T-helper 1 cell treated with Interleukin-12 subunit alpha and Interleukin-12 subunit beta and Interleukin-4 antibody, amounts not matched to agents 30 μg/mL and 1 μg/mL, for 36 hours (primary cell): ENCODE measurements at regions not wholly inside any gene's neighbourhood (a gene's known extent, or its start where the extent isn't known, plus 50 kb on each side); places are given as distances from the start of the nearest gene placed in this dataset.

Experiments
- H3K27ac Mint-ChIP-seq: one replicate; pipeline ENCODE4 v1.8.0; 2021; ENCODE audit warnings: mild to moderate bottlenecking, mixed read lengths
- H3K27me3 Mint-ChIP-seq: one replicate; pipeline ENCODE4 v1.8.0; 2021; ENCODE audit warnings: low read depth, mixed read lengths
- H3K36me3 Mint-ChIP-seq: one replicate; pipeline ENCODE4 v1.8.0; 2021; ENCODE audit warnings: low read depth, mixed read lengths
- H3K4me1 Mint-ChIP-seq: one replicate; pipeline ENCODE4 v1.8.0; 2021; ENCODE audit warnings: low read depth, mixed read lengths
- H3K4me3 Mint-ChIP-seq: one replicate; pipeline ENCODE4 v1.8.0; 2021; ENCODE audit warnings: mild to moderate bottlenecking, moderate library complexity, mixed read lengths
- H3K9me3 Mint-ChIP-seq: one replicate; pipeline ENCODE4 v1.8.0; 2021; ENCODE audit warnings: mixed read lengths

GRCh38 chr6:14317387-14317970, 199.9 kb downstream of the CD83 start:
- Mint-ChIP-seq H3K9me3 (no peaks in the 10 kb centered on the region), H3K27me3 (peaks cover 6% of the 10 kb centered on the region), H3K27ac (no peak overlapping the region), H3K36me3 (no peaks in the 10 kb centered on the region), H3K4me3 (no peak overlapping the region), H3K4me1 (peaks cover 9% of the 10 kb centered on the region)

DNA sequence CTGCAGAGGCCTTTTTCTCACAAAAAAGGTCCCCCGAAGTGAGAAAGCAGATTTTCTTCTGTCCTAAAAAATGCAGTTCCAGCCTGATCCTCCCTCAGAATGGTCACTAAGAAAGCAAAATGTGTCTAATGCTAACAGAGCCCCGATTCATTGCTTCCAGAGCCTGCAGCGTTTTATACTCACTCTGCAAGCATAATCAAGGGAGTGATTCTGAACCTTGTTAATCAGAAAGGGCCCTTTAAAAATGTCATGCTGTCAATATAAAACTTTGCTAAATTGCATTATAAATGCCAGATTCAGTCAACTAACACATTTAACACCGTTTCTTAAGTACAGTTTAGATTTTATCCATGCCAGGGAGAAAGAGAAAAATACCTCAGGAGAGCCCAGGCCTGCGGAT, 202.8 kb downstream of the CD83 start:
- H3K27ac Mint-ChIP-seq, result no peak overlapping the region

DNA sequence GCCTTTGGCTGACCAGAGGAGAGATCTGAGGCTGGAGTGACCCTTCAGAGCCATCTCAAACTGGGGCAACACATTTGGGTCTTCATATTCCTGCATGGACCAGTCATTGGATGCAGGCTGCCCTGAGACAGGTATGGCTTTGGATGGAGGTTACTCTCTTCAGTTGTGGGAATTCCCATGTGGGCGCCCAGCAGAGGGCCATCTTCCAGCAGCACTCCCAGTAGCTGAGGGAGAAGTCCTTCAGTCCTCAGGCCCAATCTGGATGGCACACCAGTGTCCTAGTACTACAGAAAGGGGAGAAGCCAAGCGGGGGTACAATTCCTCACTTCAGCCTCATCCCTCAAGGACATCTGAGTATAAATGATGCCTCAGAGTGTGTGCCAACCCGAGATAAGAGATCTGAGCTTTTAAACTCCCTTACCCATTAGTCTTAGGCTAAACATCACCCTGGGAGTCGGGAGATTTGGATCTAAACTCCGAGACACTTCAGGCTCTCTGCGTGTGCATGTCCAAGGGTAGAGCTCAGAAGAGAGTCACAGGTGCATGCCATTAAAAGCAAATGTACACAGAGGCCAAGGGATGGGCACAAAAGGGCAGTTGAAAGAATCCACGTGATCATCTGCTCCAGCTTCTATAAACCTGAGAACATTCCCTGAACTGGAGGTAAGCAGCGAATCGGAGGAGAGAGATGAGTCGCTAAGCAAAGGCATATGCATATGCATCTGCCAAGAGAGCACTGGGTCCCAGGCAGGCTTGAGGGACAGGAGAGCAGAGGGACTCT, 204.6 kb downstream of the CD83 start:
- H3K27me3 Mint-ChIP-seq, result peaks cover 11% of the 10 kb centered on the region
- H3K9me3 Mint-ChIP-seq, result no peaks in the 10 kb centered on the region
- H3K4me3 Mint-ChIP-seq, result no peak overlapping the region
- H3K27ac Mint-ChIP-seq, result no peak overlapping the region
- peaks cover 1% of the 10 kb centered on the region for H3K4me1 Mint-ChIP-seq
- H3K36me3 Mint-ChIP-seq, result no peaks in the 10 kb centered on the region

More for the DNA sequence above, 202.8 kb downstream of the CD83 start:
- H3K9me3 Mint-ChIP-seq, result no peaks in the 10 kb centered on the region
- no peak overlapping the region for H3K4me3 Mint-ChIP-seq
- no peaks in the 10 kb centered on the region for H3K36me3 Mint-ChIP-seq
- H3K4me1 Mint-ChIP-seq, result peaks cover 5% of the 10 kb centered on the region
- peaks cover 11% of the 10 kb centered on the region for H3K27me3 Mint-ChIP-seq

GRCh38 chr6:14322841-14323240, 205.3 kb downstream of the CD83 start:
- no peak overlapping the region for H3K27ac Mint-ChIP-seq
- peaks cover 11% of the 10 kb centered on the region for H3K27me3 Mint-ChIP-seq
- H3K36me3 Mint-ChIP-seq, result no peaks in the 10 kb centered on the region
- H3K4me3 Mint-ChIP-seq, result no peak overlapping the region
- no peaks in the 10 kb centered on the region for H3K4me1 Mint-ChIP-seq
- no peaks in the 10 kb centered on the region for H3K9me3 Mint-ChIP-seq

- H3K36me3 Mint-ChIP-seq, result no peaks in the 10 kb centered on the region
- no peak overlapping the region for H3K27ac Mint-ChIP-seq
- no peaks in the 10 kb centered on the region for H3K4me1 Mint-ChIP-seq
- H3K9me3 Mint-ChIP-seq, result no peaks in the 10 kb centered on the region
- H3K4me3 Mint-ChIP-seq, result no peak overlapping the region
- H3K27me3 Mint-ChIP-seq, result peaks cover 7% of the 10 kb centered on the region
Observed at GRCh38 chr6:14326774-14327173, 209.2 kb downstream of the CD83 start.

DNA sequence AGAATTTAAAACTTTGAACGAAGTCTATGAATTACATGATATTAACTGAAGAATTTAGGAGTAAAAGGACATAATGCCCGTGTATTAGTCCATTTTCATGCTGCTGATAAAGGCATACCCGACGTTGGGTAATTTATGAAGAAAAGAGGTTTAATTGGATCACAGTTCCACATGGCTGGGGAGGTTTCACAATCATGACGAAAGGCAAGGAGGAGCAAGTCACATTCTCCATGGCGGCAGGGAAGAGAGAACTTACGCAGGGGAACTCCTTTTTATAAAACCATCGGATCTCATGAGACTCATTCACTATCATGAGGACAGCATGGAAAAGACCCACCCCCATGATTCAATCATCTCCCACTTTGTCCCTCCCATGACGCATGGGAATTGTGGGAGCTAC, 210.6 kb downstream of the CD83 start:
- Mint-ChIP-seq H3K4me1 (no peaks in the 10 kb centered on the region), H3K27ac (no peak overlapping the region), H3K27me3 (no peaks in the 10 kb centered on the region), H3K9me3 (no peaks in the 10 kb centered on the region), H3K4me3 (no peak overlapping the region), H3K36me3 (no peaks in the 10 kb centered on the region)

- Mint-ChIP-seq H3K4me3 (no peak overlapping the region), H3K27ac (no peak overlapping the region), H3K4me1 (no peaks in the 10 kb centered on the region), H3K27me3 (peaks cover 3% of the 10 kb centered on the region), H3K9me3 (peaks cover 15% of the 10 kb centered on the region), H3K36me3 (no peaks in the 10 kb centered on the region)
Observed at GRCh38 chr6:14333556-14334305, 216.2 kb downstream of the CD83 start.

DNA sequence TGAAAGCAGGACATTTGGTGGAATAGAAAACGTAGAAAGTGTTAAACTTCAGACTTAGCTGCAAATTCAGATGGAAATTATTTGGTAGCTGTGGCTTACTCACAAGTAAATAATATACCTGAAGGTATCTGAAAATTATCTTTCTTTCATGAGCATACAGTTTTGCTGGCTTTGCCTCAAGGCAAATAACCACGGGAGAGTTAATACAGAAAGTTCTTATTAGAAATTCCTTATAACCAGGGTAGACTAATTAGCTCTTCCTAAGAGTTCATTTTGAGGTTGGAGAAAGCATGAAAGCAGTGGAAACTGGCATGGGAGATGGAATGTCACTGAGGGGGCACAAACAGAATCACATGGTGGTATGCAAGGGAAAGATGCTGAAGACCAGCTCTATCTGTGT, 217.5 kb downstream of the CD83 start:
- H3K4me1 Mint-ChIP-seq, result no peaks in the 10 kb centered on the region
- no peak overlapping the region for H3K4me3 Mint-ChIP-seq
- H3K27me3 Mint-ChIP-seq, result peaks cover 3% of the 10 kb centered on the region
- H3K9me3 Mint-ChIP-seq, result peaks cover 15% of the 10 kb centered on the region
- no peak overlapping the region for H3K27ac Mint-ChIP-seq
- H3K36me3 Mint-ChIP-seq, result no peaks in the 10 kb centered on the region

- Mint-ChIP-seq H3K27me3 (peaks cover 3% of the 10 kb centered on the region), H3K4me3 (no peak overlapping the region), H3K9me3 (peaks cover 15% of the 10 kb centered on the region), H3K27ac (no peak overlapping the region), H3K36me3 (no peaks in the 10 kb centered on the region), H3K4me1 (no peaks in the 10 kb centered on the region)
Observed at GRCh38 chr6:14337152-14337551, 219.6 kb downstream of the CD83 start.

DNA sequence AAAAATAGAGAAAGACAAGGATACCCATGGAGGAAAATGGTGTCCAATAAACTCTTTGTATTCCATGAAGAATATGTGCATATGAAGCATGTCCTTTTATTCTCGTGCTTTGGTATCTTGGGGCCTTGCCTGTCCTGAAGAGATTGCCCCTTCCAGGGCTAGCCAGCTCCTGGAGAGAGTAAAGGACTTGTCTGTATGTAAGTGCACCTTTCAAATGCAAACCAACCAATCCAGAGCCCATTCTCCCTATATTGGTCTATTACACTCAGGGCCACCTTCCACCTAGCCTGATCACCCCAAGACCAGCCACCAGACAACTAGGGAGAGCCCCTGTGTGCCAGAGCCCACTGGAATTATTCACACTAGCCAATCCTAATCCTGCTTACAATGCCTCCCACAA, 221.6 kb downstream of the CD83 start:
- Mint-ChIP-seq H3K27ac (no peak overlapping the region), H3K36me3 (no peaks in the 10 kb centered on the region), H3K9me3 (peaks cover 15% of the 10 kb centered on the region), H3K4me1 (no peaks in the 10 kb centered on the region), H3K4me3 (no peak overlapping the region), H3K27me3 (peaks cover 10% of the 10 kb centered on the region)

DNA sequence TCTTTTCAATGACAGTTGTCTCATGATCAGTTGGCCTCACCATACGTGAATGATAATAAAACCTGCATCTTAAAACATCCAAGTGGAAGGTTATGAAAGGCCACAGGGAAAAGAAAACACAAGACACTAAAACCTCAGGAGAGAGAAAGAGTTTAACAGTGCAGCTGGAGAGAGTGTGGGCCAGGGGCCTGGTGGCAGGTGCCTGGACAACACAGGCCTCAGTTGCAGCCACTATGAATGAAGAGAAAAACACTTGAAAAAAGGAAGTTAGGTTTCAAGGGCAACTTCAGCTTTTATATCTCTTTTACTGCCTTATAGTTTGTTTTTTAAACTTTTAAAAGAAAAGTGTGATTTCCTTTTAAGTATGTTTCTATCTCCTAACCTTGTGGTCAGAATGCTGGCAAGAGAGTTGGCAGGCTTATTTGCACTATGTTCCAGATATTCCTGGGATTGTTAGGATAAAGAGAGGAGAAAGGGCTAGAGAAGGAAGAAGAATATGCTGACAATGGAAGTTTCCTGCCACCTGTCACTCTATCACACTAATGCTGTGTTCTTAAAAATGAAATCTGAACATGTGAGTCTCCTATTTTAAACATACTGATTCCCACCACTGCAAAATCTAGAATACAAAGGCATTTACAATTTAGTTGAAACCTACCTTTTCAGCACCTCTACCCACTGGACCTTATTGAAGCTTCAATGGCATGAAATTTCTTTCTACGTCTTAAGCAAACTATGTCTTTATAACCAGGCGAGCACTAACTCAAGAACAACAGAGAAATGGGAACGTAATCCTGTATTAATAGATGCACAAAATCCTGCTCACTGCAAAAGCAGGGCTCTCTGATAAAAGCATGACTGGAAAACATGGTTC, 222.4 kb downstream of the CD83 start:
- Mint-ChIP-seq H3K27me3 (peaks cover 10% of the 10 kb centered on the region), H3K36me3 (no peaks in the 10 kb centered on the region), H3K4me3 (no peak overlapping the region), H3K9me3 (peaks cover 9% of the 10 kb centered on the region), H3K27ac (no peak overlapping the region), H3K4me1 (no peaks in the 10 kb centered on the region)

DNA sequence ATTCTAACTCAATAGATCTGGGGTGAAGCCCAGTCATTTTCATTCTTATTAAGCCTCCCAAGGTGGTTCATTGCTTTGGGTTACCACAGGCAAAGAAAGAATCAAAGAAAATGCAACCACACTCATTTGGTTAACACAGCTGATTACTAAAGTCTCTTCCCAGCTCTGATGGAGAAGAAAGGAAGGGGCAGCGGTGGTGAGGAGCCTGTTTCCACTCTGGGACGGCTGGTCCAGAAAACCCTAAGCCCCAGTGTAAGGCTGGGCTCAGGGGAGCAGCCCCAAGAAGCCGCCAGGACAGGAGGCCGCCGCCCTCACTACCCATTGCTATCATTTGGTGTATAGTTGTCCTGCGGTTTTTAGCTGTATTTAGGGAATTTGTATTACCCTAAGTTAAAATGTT, 226.9 kb downstream of the CD83 start:
- Mint-ChIP-seq H3K9me3 (no peaks in the 10 kb centered on the region), H3K4me1 (peaks cover 8% of the 10 kb centered on the region), H3K27me3 (peaks cover 6% of the 10 kb centered on the region), H3K36me3 (no peaks in the 10 kb centered on the region), H3K4me3 (no peak overlapping the region), H3K27ac (no peak overlapping the region)

- H3K36me3 Mint-ChIP-seq, result no peaks in the 10 kb centered on the region
- H3K27ac Mint-ChIP-seq, result no peak overlapping the region
- H3K9me3 Mint-ChIP-seq, result peaks cover 16% of the 10 kb centered on the region
- H3K4me1 Mint-ChIP-seq, result peaks cover 8% of the 10 kb centered on the region
- H3K4me3 Mint-ChIP-seq, result no peak overlapping the region
- no peaks in the 10 kb centered on the region for H3K27me3 Mint-ChIP-seq
Observed at GRCh38 chr6:14348389-14348788, 230.8 kb downstream of the CD83 start.

- Mint-ChIP-seq H3K36me3 (no peaks in the 10 kb centered on the region), H3K4me1 (peaks cover 8% of the 10 kb centered on the region), H3K9me3 (peaks cover 16% of the 10 kb centered on the region), H3K27ac (no peak overlapping the region), H3K4me3 (no peak overlapping the region), H3K27me3 (no peaks in the 10 kb centered on the region)
Observed at GRCh38 chr6:14349507-14349906, 231.9 kb downstream of the CD83 start.
